ENCODE measurements at regions not wholly inside any gene's neighbourhood (a gene's known extent, or its start where the extent isn't known, plus 50 kb on each side); places are given as distances from the start of the nearest gene placed in this dataset.
"Not testable (repeated sequence)": the region's sequence is repeated elsewhere in the genome, so short reads cannot be mapped to it uniquely, and the experiment has no call there.

GRCh38 chr5:39779831-39780230 is 355.1 kb upstream of the DAB2 start:
- no peak for DNase-seq

- DNase-seq = no peak
Measured at GRCh38 chr5:39775797-39776365, 351.1 kb upstream of the DAB2 start.

DNA sequence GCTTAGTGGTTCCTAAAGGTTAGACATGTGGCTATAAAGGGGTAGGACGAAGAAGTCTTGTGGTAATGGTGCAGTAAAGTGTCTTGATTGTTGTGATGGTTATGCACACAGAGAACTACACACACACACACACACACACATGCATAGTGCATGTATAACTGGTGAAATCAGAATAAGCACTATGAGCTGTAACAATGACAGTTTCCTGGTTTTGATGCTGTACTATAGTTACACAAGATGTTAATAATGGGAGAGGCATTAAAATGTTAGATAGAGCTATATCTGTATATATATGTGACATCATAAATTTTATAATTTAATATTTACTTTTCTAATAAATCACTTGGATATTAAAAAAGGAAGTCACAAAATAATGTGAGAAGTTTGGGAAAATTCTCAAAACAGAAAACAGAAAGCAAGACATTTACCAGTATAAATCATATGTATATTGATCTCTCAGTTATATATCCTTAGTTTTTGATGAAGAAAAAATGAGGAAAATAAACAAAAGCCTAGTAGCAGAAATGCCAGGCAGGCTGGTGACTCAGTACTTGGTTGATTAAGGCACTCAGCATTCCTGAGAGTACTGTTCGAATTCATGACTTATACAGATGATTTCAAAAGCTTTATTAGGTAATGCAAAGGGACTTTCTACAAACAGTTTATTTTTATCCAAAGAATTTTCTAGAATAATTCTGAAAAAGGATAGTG is 350.5 kb upstream of the DAB2 start:
- DNase-seq = no peak

DNA sequence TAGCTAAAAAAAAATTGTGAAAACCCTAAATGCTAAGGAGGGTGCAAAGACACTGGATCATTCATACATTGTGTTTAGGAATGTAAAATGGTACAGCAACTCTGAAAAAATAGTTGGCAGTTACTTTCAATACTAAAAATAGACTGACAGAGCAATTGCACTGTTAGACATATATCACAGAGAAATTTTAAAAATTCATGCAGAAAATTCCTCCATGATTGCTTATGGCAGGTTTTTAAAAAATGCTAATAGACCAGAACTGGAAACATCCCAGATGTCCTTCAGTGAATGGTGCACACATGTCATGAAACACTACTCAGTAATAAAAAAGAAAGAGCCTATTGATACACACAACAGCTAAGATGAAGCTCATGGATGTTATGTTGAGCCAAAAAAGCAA is 349.8 kb upstream of the DAB2 start:
- no peak for DNase-seq

GRCh38 chr5:39772307-39772706 is 347.5 kb upstream of the DAB2 start:
- DNase-seq = no peak

DNA sequence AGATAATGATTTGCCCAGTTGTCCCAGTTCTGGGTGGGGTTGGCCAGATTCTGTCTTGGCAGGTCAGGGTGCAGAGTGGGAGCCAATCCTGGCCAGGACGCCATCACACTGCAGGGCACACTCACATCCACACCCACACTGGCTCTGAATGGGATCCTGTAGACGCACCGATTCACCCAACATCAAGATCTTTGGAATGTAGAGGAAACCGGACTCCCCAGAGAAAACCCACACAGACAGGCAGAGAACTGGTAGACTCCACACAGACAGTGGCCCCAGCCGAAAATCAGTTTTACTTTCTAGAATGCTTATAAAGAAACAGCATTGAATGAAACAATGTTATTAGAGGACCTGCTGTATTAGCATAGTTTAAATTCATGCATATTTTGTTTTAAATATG is 343.1 kb upstream of the DAB2 start:
- no peak for DNase-seq

DNA sequence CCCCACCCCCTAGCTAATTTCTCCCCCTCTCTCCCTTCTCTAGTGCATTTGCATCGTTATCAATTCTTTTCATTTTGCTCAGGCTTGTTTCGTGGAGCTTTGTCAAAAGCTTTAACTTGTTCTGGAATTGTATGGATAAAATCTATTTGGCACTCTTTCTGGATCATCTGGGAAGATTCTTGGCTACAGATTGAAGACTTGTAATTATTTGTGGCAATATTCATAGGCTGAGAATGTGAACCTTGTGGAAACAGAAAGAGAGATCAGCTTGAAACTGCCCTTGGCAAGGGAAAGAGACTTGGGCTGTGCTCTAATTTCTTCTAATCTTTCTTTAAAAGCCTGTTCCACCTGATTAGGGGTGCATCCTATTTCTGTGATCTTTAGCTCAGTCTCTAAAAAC is 340.6 kb upstream of the DAB2 start:
- no peak for DNase-seq

DNA sequence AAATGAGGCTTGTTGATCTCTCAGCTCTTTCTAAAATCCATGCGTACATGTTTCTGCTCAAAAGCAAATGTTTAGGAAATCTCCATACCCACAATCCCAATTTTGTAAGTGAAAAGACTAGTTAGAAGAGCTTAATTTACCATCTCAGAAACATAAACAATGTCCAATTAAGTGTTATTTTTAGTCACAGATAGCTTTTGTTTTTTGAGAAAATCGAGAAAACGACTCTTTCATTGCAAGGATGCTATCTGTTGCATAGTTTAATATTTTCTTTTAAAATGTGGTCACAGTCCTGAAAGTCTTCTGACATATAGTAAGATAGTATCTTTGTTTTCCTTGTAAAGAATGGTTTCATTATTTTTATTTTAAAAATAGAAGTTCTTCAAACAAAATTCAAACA is 338.0 kb upstream of the DAB2 start:
- no peak for DNase-seq

- no peak for DNase-seq
Measured at GRCh38 chr5:39761199-39761950, 336.6 kb upstream of the DAB2 start.

GRCh38 chr5:39760385-39761198 is 335.8 kb upstream of the DAB2 start:
- no peak for DNase-seq

DNA sequence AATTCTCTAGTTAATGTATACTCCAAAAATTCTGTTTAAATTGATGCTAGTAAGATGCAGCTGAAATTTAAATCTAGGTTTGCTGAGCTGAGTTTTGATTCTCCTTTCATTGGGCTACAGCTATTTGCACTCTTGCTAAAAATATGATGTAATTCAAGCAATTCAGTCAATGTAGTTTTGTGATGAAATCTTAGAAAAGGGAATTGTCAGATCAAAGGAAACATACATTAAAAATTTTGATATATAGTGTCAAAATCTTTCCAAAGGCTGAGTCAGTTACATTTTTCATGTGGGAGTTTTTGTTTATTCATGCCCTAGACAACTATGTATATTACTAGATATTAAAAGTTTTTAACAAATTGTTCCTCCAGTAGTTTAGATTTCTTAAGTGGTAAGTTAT is 334.9 kb upstream of the DAB2 start:
- DNase-seq = no peak

DNA sequence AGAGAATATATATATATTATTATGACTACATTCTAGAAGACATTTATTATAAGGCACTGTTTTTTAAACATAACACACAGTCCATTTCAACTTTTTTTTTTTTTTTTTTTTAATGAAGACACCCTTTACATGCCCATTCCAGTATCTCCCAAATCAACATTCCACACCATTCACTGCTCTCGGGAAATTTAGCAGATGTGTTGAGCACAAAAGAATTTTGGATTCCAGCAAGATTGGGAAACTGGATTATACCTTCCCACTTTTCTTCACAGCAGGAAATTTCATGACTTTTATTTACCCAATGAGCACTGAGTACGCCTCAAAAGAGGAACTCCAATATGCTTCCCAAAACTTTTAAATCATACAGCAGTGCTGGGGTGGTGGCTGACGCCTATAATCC is 333.6 kb upstream of the DAB2 start:
- DNase-seq = no peak

DNA sequence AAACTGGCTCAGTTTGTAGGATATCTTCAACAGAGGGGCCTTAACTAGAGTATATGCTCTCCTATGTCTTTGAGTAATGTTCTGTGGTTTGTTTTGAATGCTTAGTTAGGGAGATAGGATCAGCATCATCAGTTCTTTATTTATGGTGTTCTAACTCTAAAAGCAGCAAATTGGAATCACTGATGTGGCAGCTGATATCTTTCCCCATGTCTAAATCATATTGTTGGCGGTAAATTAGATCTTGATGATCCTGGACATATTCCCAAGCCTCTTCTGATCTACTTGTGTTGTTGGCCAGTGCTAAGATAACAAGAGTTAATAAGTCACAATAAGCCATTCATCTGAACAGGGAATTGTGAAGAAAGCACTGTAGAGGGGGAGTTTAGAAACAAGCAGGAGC is 332.4 kb upstream of the DAB2 start:
- no peak for DNase-seq

GRCh38 chr5:39755986-39756385 is 331.2 kb upstream of the DAB2 start:
- no peak for DNase-seq

DNA sequence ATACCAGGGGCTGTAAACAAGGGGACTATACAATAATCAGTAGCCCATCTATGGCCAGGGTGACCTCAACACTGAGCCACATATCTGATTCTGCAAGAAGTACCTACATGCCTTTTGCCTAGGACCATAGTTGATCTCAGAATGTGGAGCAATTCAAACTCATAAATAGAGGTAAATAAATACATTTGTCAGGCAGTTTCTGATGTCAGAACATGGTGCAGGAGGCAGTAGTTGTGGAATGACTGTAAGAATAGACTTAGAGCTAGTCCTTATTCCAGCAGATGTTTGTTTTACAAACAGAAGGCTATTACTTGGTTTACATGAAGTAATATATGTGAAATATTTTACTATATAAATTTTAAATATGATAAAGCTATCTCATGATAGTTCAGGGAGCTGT is 330.7 kb upstream of the DAB2 start:
- DNase-seq = no peak

- DNase-seq = not testable (repeated sequence)
Measured at GRCh38 chr5:39753747-39754146, 329.0 kb upstream of the DAB2 start.

DNA sequence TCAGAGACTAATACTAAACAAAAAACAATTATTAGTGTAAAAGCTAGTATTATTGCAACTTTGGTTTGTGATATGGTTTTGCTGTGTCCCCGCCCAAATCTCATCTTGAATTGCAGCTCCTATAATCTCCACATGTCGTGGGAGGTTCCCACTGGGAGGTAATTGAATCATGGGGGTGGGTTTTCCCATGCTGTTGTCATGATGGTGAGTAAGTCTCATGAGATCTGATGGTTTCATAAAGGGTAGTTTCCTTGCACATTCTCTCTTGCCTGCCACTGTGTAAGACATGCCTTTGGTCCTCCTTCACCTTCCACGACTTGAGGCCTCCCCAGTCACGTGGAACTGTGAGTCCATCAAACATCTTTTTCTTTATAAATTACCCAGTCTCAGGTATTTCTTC is 325.9 kb upstream of the DAB2 start:
- DNase-seq = no peak

GRCh38 chr5:39742916-39743315 is 318.1 kb upstream of the DAB2 start:
- DNase-seq = no peak

GRCh38 chr5:39740404-39740803 is 315.6 kb upstream of the DAB2 start:
- no peak for DNase-seq

GRCh38 chr5:39732166-39732565 is 307.4 kb upstream of the DAB2 start:
- DNase-seq = no peak

GRCh38 chr5:39730699-39731098 is 305.9 kb upstream of the DAB2 start:
- DNase-seq = no peak

- no peak for DNase-seq
Measured at GRCh38 chr5:39730006-39730405, 305.2 kb upstream of the DAB2 start.

DNA sequence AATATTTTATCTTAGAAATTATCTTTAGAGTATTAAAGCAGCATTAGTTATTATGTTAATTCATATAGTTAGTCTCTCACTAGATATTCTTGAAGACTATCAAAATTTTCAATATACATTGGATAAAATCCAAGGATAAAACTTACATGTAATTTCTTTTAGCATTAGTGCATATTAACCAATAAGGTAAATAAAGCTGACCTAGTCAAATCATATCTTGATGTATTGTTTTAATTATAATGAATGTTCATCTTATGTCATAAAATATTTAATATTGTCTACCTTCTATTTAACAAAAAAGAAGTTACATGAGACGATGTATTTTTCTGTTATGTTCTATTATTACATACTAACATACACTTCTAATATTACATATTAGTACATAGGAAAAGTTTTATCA is 301.7 kb upstream of the DAB2 start:
- no peak for DNase-seq

- no peak for DNase-seq
Measured at GRCh38 chr5:39721394-39721793, 296.6 kb upstream of the DAB2 start.
